Mucosa of stomach (tissue), 1 donor: ENCODE measurements at regions not wholly inside any gene's neighbourhood (a gene's known extent, or its start where the extent isn't known, plus 50 kb on each side); places are given as distances from the start of the nearest gene placed in this dataset.

Source experiments
- H3K27me3 ChIP-seq: one replicate; pipeline ENCODE4 v1.7.0; 2013; ENCODE audit warnings: mild to moderate bottlenecking, low read length; ENCODE audit not compliant: control insufficient read depth, insufficient read depth
- H3K36me3 ChIP-seq: one replicate; pipeline ENCODE4 v1.7.0; 2013; ENCODE audit warnings: low read length; ENCODE audit not compliant: control insufficient read depth, insufficient read depth
- H3K4me1 ChIP-seq: one replicate; pipeline ENCODE4 v1.7.0; 2013; ENCODE audit warnings: mild to moderate bottlenecking, low read length; ENCODE audit not compliant: control insufficient read depth, insufficient read depth
- H3K4me3 ChIP-seq: one replicate; pipeline ENCODE4 v1.7.0; 2013; ENCODE audit warnings: low read length
- H3K9ac ChIP-seq: one replicate; pipeline ENCODE4 v1.7.0; 2013; ENCODE audit warnings: mild to moderate bottlenecking, low read length, moderate library complexity
- H3K9me3 ChIP-seq: one replicate; pipeline ENCODE4 v1.7.0; 2013; ENCODE audit warnings: mild to moderate bottlenecking, low read length, moderate library complexity; ENCODE audit not compliant: control insufficient read depth
- donor health status: Pancreatic carcinoma.

GRCh38 chr1:56432166-56432971 is 147.0 kb downstream of the PLPP3 start:
- Histone ChIP-seq H3K9ac (no peak overlapping the region), H3K27me3 (no peaks in the 10 kb centered on the region), H3K4me3 (no peak overlapping the region), H3K9me3 (no peaks in the 10 kb centered on the region), H3K36me3 (no peaks in the 10 kb centered on the region), H3K4me1 (peaks cover 34% of the 10 kb centered on the region)

GRCh38 chr1:56430141-56430839 is 149.1 kb downstream of the PLPP3 start:
- Histone ChIP-seq H3K36me3 (no peaks in the 10 kb centered on the region), H3K4me3 (no peak overlapping the region), H3K9ac (no peak overlapping the region), H3K9me3 (no peaks in the 10 kb centered on the region), H3K4me1 (peaks cover 32% of the 10 kb centered on the region), H3K27me3 (no peaks in the 10 kb centered on the region)

GRCh38 chr1:56429288-56429687 is 150.1 kb downstream of the PLPP3 start:
- no peaks in the 10 kb centered on the region for H3K27me3 ChIP-seq
- no peaks in the 10 kb centered on the region for H3K36me3 ChIP-seq
- no peak overlapping the region for H3K4me3 ChIP-seq
- no peaks in the 10 kb centered on the region for H3K9me3 ChIP-seq
- H3K9ac ChIP-seq = no peak overlapping the region
- H3K4me1 ChIP-seq = peaks cover 23% of the 10 kb centered on the region

GRCh38 chr1:56426587-56427381 is 152.6 kb downstream of the PLPP3 start:
- Histone ChIP-seq H3K9ac (no peak overlapping the region), H3K4me1 (no peaks in the 10 kb centered on the region), H3K27me3 (no peaks in the 10 kb centered on the region), H3K9me3 (no peaks in the 10 kb centered on the region), H3K4me3 (no peak overlapping the region), H3K36me3 (no peaks in the 10 kb centered on the region)

- H3K9me3 ChIP-seq = no peaks in the 10 kb centered on the region
- H3K9ac ChIP-seq = no peak overlapping the region
- no peak overlapping the region for H3K4me3 ChIP-seq
- H3K4me1 ChIP-seq = no peaks in the 10 kb centered on the region
- no peaks in the 10 kb centered on the region for H3K27me3 ChIP-seq
- no peaks in the 10 kb centered on the region for H3K36me3 ChIP-seq
These were observed 153.8 kb downstream of the PLPP3 start for GRCh38 chr1:56425494-56426037.

GRCh38 chr1:56424744-56425493 is 154.4 kb downstream of the PLPP3 start:
- Histone ChIP-seq H3K4me3 (no peak overlapping the region), H3K9ac (no peak overlapping the region), H3K9me3 (no peaks in the 10 kb centered on the region), H3K4me1 (no peaks in the 10 kb centered on the region), H3K36me3 (no peaks in the 10 kb centered on the region), H3K27me3 (no peaks in the 10 kb centered on the region)

GRCh38 chr1:56423716-56424115 is 155.6 kb downstream of the PLPP3 start:
- Histone ChIP-seq H3K27me3 (no peaks in the 10 kb centered on the region), H3K9me3 (no peaks in the 10 kb centered on the region), H3K4me1 (no peaks in the 10 kb centered on the region), H3K36me3 (no peaks in the 10 kb centered on the region), H3K9ac (no peak overlapping the region), H3K4me3 (no peak overlapping the region)

- no peaks in the 10 kb centered on the region for H3K36me3 ChIP-seq
- no peak overlapping the region for H3K9ac ChIP-seq
- H3K27me3 ChIP-seq = no peaks in the 10 kb centered on the region
- no peaks in the 10 kb centered on the region for H3K9me3 ChIP-seq
- H3K4me1 ChIP-seq = peaks cover 45% of the 10 kb centered on the region
- no peak overlapping the region for H3K4me3 ChIP-seq
These were observed 161.2 kb downstream of the PLPP3 start for GRCh38 chr1:56418151-56418631.

GRCh38 chr1:56417646-56418045 is 161.7 kb downstream of the PLPP3 start:
- Histone ChIP-seq H3K9me3 (no peaks in the 10 kb centered on the region), H3K36me3 (no peaks in the 10 kb centered on the region), H3K9ac (no peak overlapping the region), H3K4me1 (peaks cover 45% of the 10 kb centered on the region), H3K4me3 (no peak overlapping the region), H3K27me3 (no peaks in the 10 kb centered on the region)

- Histone ChIP-seq H3K9me3 (no peaks in the 10 kb centered on the region), H3K9ac (no peak overlapping the region), H3K36me3 (no peaks in the 10 kb centered on the region), H3K27me3 (no peaks in the 10 kb centered on the region), H3K4me1 (peaks cover 45% of the 10 kb centered on the region), H3K4me3 (no peak overlapping the region)
These were observed 162.9 kb downstream of the PLPP3 start for GRCh38 chr1:56416495-56416894.

- Histone ChIP-seq H3K9ac (no peak overlapping the region), H3K4me3 (no peak overlapping the region), H3K36me3 (no peaks in the 10 kb centered on the region), H3K4me1 (peaks cover 45% of the 10 kb centered on the region), H3K27me3 (no peaks in the 10 kb centered on the region), H3K9me3 (no peaks in the 10 kb centered on the region)
These were observed 163.6 kb downstream of the PLPP3 start for GRCh38 chr1:56415720-56416119.
